Aorta (tissue), 5 donors: ENCODE measurements at regions not wholly inside any gene's neighbourhood (a gene's known extent, or its start where the extent isn't known, plus 50 kb on each side); places are given as distances from the start of the nearest gene placed in this dataset.
"Not testable (repeated sequence)": the region's sequence is repeated elsewhere in the genome, so short reads cannot be mapped to it uniquely, and the experiment has no call there.

Source experiments
- ATAC-seq: fragments of 200-7000 bp; cut with Tn5 transposase; one replicate; pipeline ENCODE4 v1.9.1; 2022; ENCODE audit warnings: moderate library complexity; ENCODE audit not compliant: low FRiP score
- DNase-seq, 2 donors: peaks; one replicate each; pipeline ENCODE4 v3.0.0-alpha.2; 2020
- H3K27ac ChIP-seq, 2 donors: one replicate each; pipeline ENCODE4 v1.5.1; 2013; ENCODE audit warnings: low read length in 2 of 2, mild to moderate bottlenecking in 2 of 2, moderate library complexity in 2 of 2, control low read depth in 1 of 2, inconsistent platforms in 1 of 2, low read depth in 1 of 2
- H3K27me3 ChIP-seq, 2 donors: one replicate each; pipeline ENCODE4 v1.6.1; 2013; ENCODE audit warnings: control low read depth in 1 of 2, low read length in 1 of 2, mild to moderate bottlenecking in 1 of 2, moderate library complexity in 1 of 2; ENCODE audit not compliant: insufficient read depth in 2 of 2, control insufficient read depth in 1 of 2
- H3K36me3 ChIP-seq, 2 donors: one replicate each; pipeline ENCODE4 v1.6.1; 2013; ENCODE audit warnings: control low read depth in 1 of 2, low read length in 1 of 2, mild to moderate bottlenecking in 1 of 2; ENCODE audit not compliant: insufficient read depth in 2 of 2, control insufficient read depth in 1 of 2
- H3K4me1 ChIP-seq, 2 donors: one replicate each; pipeline ENCODE4 v1.6.1; 2013; ENCODE audit warnings: low read length in 2 of 2, control low read depth in 1 of 2, mild to moderate bottlenecking in 1 of 2, moderate library complexity in 1 of 2; ENCODE audit not compliant: insufficient read depth in 2 of 2, control insufficient read depth in 1 of 2
- H3K4me3 ChIP-seq, 2 donors: one replicate each; pipeline ENCODE4 v1.5.1; 2013; ENCODE audit warnings: low read length in 2 of 2, control low read depth in 1 of 2, mild to moderate bottlenecking in 1 of 2
- H3K9me3 ChIP-seq: one replicate; pipeline ENCODE4 v1.6.1; 2013; ENCODE audit warnings: mild to moderate bottlenecking, low read length; ENCODE audit not compliant: control insufficient read depth
- WGBS, 2 donors: extraction: QIAGEN DNeasy Blood & Tissue Kit; methylation state at CpG; one replicate each; pipeline ENCODE4 v1.1.7; 2013; 5-methylcytosine and 5-hydroxymethylcytosine counted together
- intact Hi-C, 2 donors: fragments of 100-400 bp; cut with DNase I; formaldehyde crosslinking; loops; one replicate each; pipeline versions ENCODE4 v1.14.2 to v1.15.0; 2022
- donor health status: healthy with polysubstance abuse.
- donor health status: Bipolar disorder and iron deficiency.
- donor health status: DM: no; HTN: no; CAD: no.
- donor health status: DM: no; HTN: no; CAD: no.
- donor health status: DM: yes; HTN: yes; CAD: no.

DNA sequence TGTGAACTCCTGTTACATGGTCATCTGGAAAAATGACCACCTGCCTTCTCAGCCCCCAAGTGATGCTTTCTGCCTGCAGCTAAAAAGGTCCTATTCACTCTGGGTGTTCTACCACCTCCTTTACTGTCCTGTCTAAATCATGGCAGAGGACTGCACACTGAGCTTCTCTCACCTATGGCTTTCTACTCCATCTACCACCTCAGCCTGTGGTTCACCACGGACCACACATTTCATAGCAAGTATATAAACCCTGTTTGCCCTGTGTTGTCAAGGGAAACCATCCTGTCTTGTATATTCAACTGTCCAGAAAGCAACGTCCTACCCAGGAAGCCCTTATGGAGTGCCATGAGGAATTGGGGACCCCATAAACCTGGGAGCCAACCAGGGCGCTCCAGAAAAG is 167.4 kb upstream of the ITGA1 start:
- no peaks in the 10 kb centered on the region for H3K4me1 ChIP-seq
- H3K4me3 ChIP-seq: no peak overlapping the region
- H3K36me3 ChIP-seq: no peaks in the 10 kb centered on the region
- no peak for DNase-seq
- H3K27me3 ChIP-seq: no peaks in the 10 kb centered on the region
- intact Hi-C loops: no loop called here
- no peak for ATAC-seq
- H3K27ac ChIP-seq: no peak overlapping the region
- peaks cover 1% of the 10 kb centered on the region for H3K9me3 ChIP-seq
- WGBS, 2 donors: 80 to 86% methylated on average over 3 of the region's 3 CpGs

DNA sequence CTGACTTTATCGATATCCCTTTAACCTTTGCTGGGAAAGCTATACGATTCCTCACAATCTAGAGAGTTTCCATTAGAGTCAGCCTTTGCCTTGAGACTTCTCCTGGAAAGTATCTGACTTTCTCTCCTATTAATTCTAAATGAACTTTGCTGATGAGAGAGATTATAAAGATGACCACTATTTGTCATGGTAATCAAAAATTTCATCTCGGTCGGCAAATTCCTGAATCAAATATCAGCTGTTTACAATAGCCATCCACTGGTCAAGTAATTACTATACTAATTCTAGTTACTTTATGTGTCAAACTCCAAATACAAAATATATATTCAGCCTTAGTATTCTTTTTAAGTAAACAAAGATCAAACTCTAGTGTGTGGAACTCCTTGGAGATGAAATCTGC is 164.4 kb upstream of the ITGA1 start:
- Histone ChIP-seq H3K36me3 (no peaks in the 10 kb centered on the region), H3K4me3 (no peak overlapping the region), H3K4me1 (no peaks in the 10 kb centered on the region), H3K27me3 (no peaks in the 10 kb centered on the region), H3K27ac (no peak overlapping the region), H3K9me3 (peaks cover 1% of the 10 kb centered on the region)
- DNase-seq (no peak), ATAC-seq (no peak)
- 56 to 71% methylated on average over 4 of the region's 4 CpGs for WGBS, 2 donors
- intact Hi-C loops: no loop called here

DNA sequence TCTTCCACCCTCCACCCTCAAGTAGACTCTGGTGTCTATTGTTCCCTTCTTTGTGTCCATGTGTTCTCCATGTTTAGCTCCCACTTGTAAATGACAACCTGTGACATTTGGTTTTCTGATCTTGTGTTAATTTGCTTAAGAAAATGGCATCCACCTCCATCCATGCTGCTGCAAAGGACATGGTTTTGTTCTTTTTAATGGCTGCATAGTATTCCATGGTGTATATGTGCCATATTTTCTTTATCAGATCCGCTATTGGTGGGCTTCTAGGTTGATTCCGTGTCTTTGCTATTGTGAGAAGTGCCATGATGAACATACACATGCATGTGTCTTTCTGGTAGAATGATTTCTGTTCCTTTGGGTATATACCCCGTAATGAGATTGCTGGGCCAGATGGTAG is 163.4 kb upstream of the ITGA1 start:
- DNase-seq: no peak
- intact Hi-C loops: no loop called here

DNA sequence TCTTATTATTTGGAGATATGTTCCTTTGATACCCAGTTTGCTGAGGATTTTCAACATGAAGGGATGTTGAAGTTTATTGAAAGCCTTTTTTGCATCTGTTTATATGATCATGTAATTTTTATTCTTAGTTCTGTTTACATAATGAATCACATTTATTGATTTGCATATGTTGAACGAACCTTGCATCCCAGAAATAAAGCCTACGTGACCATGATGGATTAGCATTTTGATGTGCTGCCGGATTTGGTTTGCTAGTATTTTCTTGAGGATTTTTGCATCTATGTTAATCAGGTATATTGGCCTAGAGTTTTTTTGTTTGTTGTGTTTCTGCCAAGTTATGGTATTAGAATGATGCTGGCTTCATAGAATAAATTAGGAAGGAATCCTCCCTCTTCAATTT is 161.4 kb upstream of the ITGA1 start:
- intact Hi-C loops: no loop called here
- ATAC-seq (no peak), DNase-seq (no peak)
- H3K36me3 ChIP-seq: no peaks in the 10 kb centered on the region
- H3K27ac ChIP-seq: no peak overlapping the region
- H3K4me1 ChIP-seq: no peaks in the 10 kb centered on the region
- 82 to 88% methylated on average over 3 of the region's 3 CpGs for WGBS, 2 donors
- H3K4me3 ChIP-seq: no peak overlapping the region
- H3K27me3 ChIP-seq: no peaks in the 10 kb centered on the region
- H3K9me3 ChIP-seq: peaks cover 2% of the 10 kb centered on the region

More for the DNA sequence above, 163.4 kb upstream of the ITGA1 start:
- H3K4me3 ChIP-seq: no peak overlapping the region
- ATAC-seq: no peak
- no peaks in the 10 kb centered on the region for H3K36me3 ChIP-seq
- 88 to 90% methylated on average over 3 of the region's 3 CpGs for WGBS, 2 donors
- no peaks in the 10 kb centered on the region for H3K4me1 ChIP-seq
- no peaks in the 10 kb centered on the region for H3K27me3 ChIP-seq
- peaks cover 1% of the 10 kb centered on the region for H3K9me3 ChIP-seq
- no peak overlapping the region for H3K27ac ChIP-seq

DNA sequence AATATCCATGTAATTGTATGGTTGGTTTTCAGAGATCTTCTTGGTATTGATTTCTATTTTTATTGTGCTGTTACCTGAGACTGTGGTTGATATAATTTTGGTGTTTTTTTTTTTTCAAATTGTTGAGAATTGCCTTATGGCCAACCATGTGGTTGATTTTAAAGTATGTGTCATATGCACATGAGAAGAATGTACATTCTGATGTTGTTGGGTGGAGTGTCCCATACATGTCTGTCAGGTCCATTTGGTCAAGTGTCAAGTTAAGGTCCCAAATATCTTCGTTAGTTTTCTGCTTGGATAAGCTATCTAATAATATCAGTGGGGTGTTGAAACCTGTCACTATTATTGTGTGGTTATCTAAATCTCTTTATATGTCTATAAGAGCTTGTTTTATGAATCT is 160.0 kb upstream of the ITGA1 start:
- Histone ChIP-seq H3K27ac (no peak overlapping the region), H3K27me3 (no peaks in the 10 kb centered on the region), H3K9me3 (peaks cover 2% of the 10 kb centered on the region), H3K4me1 (no peaks in the 10 kb centered on the region), H3K36me3 (no peaks in the 10 kb centered on the region), H3K4me3 (no peak overlapping the region)
- WGBS, 2 donors: 27 to 43% methylated on average over 1 of the region's 1 CpG
- DNase-seq (no peak), ATAC-seq (no peak)
- intact Hi-C loops: no loop called here

DNA sequence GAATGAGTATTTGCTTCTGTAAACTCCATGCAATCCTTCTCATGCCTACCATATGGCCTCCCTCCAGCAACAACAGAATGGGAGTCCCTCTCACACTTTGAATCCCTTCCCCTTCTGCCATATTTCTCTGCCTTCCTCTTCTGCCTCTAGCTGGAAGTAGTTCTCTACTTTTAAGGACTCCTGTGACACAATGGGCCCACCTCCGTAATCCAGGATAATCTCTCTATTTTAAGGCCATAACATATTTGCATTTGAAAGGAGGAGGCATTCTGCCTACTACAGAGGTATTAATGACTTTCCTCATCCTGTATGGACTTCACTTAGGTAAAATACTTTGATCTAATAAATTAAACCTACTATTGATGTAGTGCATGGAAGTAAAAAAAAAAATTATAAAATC is 155.4 kb upstream of the ITGA1 start:
- H3K36me3 ChIP-seq: no peaks in the 10 kb centered on the region
- H3K4me1 ChIP-seq: no peaks in the 10 kb centered on the region
- no peak overlapping the region for H3K27ac ChIP-seq
- ATAC-seq (no peak), DNase-seq (no peak)
- intact Hi-C loops: no loop called here
- no peak overlapping the region for H3K4me3 ChIP-seq
- WGBS, 2 donors: 93% methylated on average over 1 of the region's 1 CpG
- H3K9me3 ChIP-seq: peaks cover 2% of the 10 kb centered on the region
- H3K27me3 ChIP-seq: no peaks in the 10 kb centered on the region

DNA sequence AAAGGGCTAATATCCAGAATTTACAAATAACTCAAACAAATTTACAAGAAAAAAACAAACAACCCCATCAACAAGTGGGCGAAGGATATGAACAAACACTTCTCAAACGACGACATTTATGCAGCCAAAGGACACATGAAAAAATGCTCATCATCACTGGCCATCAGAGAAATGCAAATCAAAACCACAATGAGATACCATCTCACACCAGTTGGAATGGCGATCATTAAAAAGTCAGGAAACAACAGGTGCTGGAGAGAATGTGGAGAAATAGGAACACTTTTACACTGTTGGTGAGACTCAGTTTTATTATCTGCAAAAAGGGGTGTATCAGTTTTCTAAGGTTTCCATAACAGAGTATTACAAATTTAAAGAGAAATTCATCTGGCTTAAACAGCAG is 153.5 kb upstream of the ITGA1 start:
- H3K4me3 ChIP-seq, H3K4me1 ChIP-seq, intact Hi-C loops, H3K27me3 ChIP-seq, H3K9me3 ChIP-seq, ATAC-seq, H3K27ac ChIP-seq, DNase-seq, H3K36me3 ChIP-seq: not testable (repeated sequence)
- WGBS, 2 donors: 84 to 95% methylated on average over 4 of the region's 4 CpGs

DNA sequence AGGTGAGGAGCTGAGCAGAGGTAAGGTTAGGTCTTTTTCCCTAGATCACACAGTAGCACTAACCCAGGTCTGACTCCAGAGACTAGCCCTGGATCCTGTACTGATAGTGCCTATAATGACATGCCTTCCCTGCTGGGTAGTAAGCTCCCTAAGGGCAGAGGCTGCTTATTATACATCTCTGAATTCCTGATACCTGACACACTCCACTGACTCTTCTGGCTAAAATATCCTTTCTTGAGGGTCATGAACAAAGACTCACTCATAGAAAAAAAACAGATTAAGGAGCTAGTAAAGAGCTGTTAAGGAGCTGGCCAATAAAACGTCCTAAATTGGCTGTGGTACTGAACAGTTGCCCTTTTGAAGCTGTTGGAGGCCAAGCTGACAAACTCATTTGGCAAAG is 149.0 kb upstream of the ITGA1 start:
- Histone ChIP-seq H3K4me1 (no peaks in the 10 kb centered on the region), H3K27ac (no peak overlapping the region), H3K4me3 (no peak overlapping the region), H3K27me3 (no peaks in the 10 kb centered on the region), H3K9me3 (no peaks in the 10 kb centered on the region), H3K36me3 (no peaks in the 10 kb centered on the region)
- intact Hi-C loops: no loop called here
- 21 to 22% methylated on average over 1 of the region's 1 CpG for WGBS, 2 donors
- ATAC-seq (no peak), DNase-seq (no peak)

DNA sequence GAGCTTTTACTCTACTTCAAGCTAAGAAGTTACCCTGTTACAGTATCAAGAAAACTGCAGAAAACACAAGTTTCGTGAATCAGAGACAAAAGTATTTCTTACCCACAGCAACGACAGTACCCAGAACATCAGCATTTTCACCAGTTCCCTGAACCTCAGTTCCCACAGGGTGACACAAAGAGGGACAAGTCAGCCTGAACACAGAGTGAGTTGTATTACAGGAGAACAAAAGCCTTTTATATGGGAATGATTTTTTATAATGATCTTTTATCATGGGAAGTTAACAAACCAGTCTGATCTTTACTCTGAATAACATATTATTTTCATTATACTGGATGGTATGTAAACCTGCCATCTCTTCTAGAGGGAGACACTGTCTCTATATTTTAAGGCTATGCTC is 139.0 kb upstream of the ITGA1 start:
- no peaks in the 10 kb centered on the region for H3K9me3 ChIP-seq
- ATAC-seq (no peak), DNase-seq (no peak)
- intact Hi-C loops: no loop called here
- H3K27me3 ChIP-seq: no peaks in the 10 kb centered on the region
- H3K4me1 ChIP-seq: no peaks in the 10 kb centered on the region
- 79 to 85% methylated on average over 2 of the region's 2 CpGs for WGBS, 2 donors
- no peak overlapping the region for H3K4me3 ChIP-seq
- H3K36me3 ChIP-seq: no peaks in the 10 kb centered on the region
- no peak overlapping the region for H3K27ac ChIP-seq
